ENCODE measurements at regions not wholly inside any gene's neighbourhood (a gene's known extent, or its start where the extent isn't known, plus 50 kb on each side); places are given as distances from the start of the nearest gene placed in this dataset.
"Not testable (repeated sequence)": the region's sequence is repeated elsewhere in the genome, so short reads cannot be mapped to it uniquely, and the experiment has no call there.

- DNase-seq (ENCODE audit: low read depth), result no peak
Measured at GRCh38 chr12:74381958-74382357, 155.7 kb upstream of the ATXN7L3B start.

- DNase-seq (ENCODE audit: low read depth), result no peak
Measured at GRCh38 chr12:74382983-74383382, 154.7 kb upstream of the ATXN7L3B start.

- no peak for DNase-seq (ENCODE audit: low read depth)
Measured at GRCh38 chr12:74391283-74391682, 146.4 kb upstream of the ATXN7L3B start.

GRCh38 chr12:74393272-74393671 is 144.4 kb upstream of the ATXN7L3B start:
- no peak for DNase-seq (ENCODE audit: low read depth)

GRCh38 chr12:74394647-74395046 is 143.0 kb upstream of the ATXN7L3B start:
- no peak for DNase-seq (ENCODE audit: low read depth)

- no peak for DNase-seq (ENCODE audit: low read depth)
Measured at GRCh38 chr12:74401035-74401434, 136.6 kb upstream of the ATXN7L3B start.

- no peak for DNase-seq (ENCODE audit: low read depth)
Measured at GRCh38 chr12:74401966-74402365, 135.7 kb upstream of the ATXN7L3B start.

- DNase-seq (ENCODE audit: low read depth), result not testable (repeated sequence)
Measured at GRCh38 chr12:74403221-74403470, 134.5 kb upstream of the ATXN7L3B start.

GRCh38 chr12:74408601-74409166 is 129.0 kb upstream of the ATXN7L3B start:
- DNase-seq (ENCODE audit: low read depth), result no peak

GRCh38 chr12:74412606-74413230 is 124.9 kb upstream of the ATXN7L3B start:
- DNase-seq (ENCODE audit: low read depth), result no peak

GRCh38 chr12:74415633-74416032 is 122.0 kb upstream of the ATXN7L3B start:
- DNase-seq (ENCODE audit: low read depth), result no peak

GRCh38 chr12:74418573-74418972 is 119.1 kb upstream of the ATXN7L3B start:
- DNase-seq (ENCODE audit: low read depth), result no peak

GRCh38 chr12:74424778-74425177 is 112.9 kb upstream of the ATXN7L3B start:
- no peak for DNase-seq (ENCODE audit: low read depth)

- no peak for DNase-seq (ENCODE audit: low read depth)
Measured at GRCh38 chr12:74426091-74426490, 111.5 kb upstream of the ATXN7L3B start.

GRCh38 chr12:74429535-74429934 is 108.1 kb upstream of the ATXN7L3B start:
- DNase-seq (ENCODE audit: low read depth), result no peak

- DNase-seq (ENCODE audit: low read depth), result no peak
Measured at GRCh38 chr12:74431801-74432200, 105.8 kb upstream of the ATXN7L3B start.

- no peak for DNase-seq (ENCODE audit: low read depth)
Measured at GRCh38 chr12:74440469-74440868, 97.2 kb upstream of the ATXN7L3B start.

GRCh38 chr12:74441872-74442271 is 95.8 kb upstream of the ATXN7L3B start:
- DNase-seq (ENCODE audit: low read depth), result no peak

- no peak for DNase-seq (ENCODE audit: low read depth)
Measured at GRCh38 chr12:74446466-74446865, 91.2 kb upstream of the ATXN7L3B start.

- peak; percentile 45 for DNase-seq (ENCODE audit: low read depth)
Measured at GRCh38 chr12:74449872-74450271, 87.8 kb upstream of the ATXN7L3B start.

- DNase-seq (ENCODE audit: low read depth), result no peak
Measured at GRCh38 chr12:74454109-74454508, 83.5 kb upstream of the ATXN7L3B start.

GRCh38 chr12:74455429-74455828 is 82.2 kb upstream of the ATXN7L3B start:
- DNase-seq (ENCODE audit: low read depth), result no peak

GRCh38 chr12:74456431-74456830 is 81.2 kb upstream of the ATXN7L3B start:
- no peak for DNase-seq (ENCODE audit: low read depth)

- DNase-seq (ENCODE audit: low read depth), result no peak
Measured at GRCh38 chr12:74468401-74468800, 69.2 kb upstream of the ATXN7L3B start.

GRCh38 chr12:74476234-74476633 is 61.4 kb upstream of the ATXN7L3B start:
- no peak for DNase-seq (ENCODE audit: low read depth)

Data from GM04503 (cell line).